GM12878 (cell line): ENCODE measurements at regions not wholly inside any gene's neighbourhood (a gene's known extent, or its start where the extent isn't known, plus 50 kb on each side); places are given as distances from the start of the nearest gene placed in this dataset.

ENCODE experiments used
- ATAC-seq: fragments of 200-7000 bp; cut with Tn5 transposase; 3 replicates; pipeline ENCODE4 v1.9.1; 2020; ENCODE audit warnings: mild to moderate bottlenecking, moderate library complexity
- BruUV-seq: library from RNA; stranded (reverse); fragments of 400-500 nt; replicated peaks from 2 replicates; lab custom pipeline; 2021; lab: Mats Ljungman, UMichigan
- CTCF ChIA-PET: fragments of 300-600 bp; sonication (Branson Sonifier 250); formaldehyde crosslinking; extraction: SDS; loops from one replicate; lab custom pipeline; 2021; ENCODE audit warnings: inconsistent platforms; lab: Yijun Ruan, JAX
- POLR2A ChIA-PET: fragments of 350-600 bp; formaldehyde crosslinking; extraction: SDS; loops from one replicate; lab custom pipeline; 2021; ENCODE audit warnings: inconsistent platforms; lab: Charles Lee
- RAD21 ChIA-PET: fragments of 300-600 bp; sonication (Branson Sonifier 250); formaldehyde crosslinking; loops from one replicate; lab custom pipeline; 2023; ENCODE audit warnings: antibody characterized with exemption; ENCODE audit not compliant: unreplicated experiment; lab: Charles Lee
- SMC1A ChIA-PET: fragments of 300-600 bp; sonication (Branson Sonifier 250); formaldehyde crosslinking; loops from one replicate; lab custom pipeline; 2023; ENCODE audit not compliant: unreplicated experiment, uncharacterized antibody; lab: Charles Lee
- DNase-seq: peaks from one replicate; pipeline ENCODE4 v3.0.0-alpha.2; 2011; ENCODE audit warnings: low read depth, low spot score
- FAIRE-seq: peaks from 3 replicates; lab custom pipeline; 2011; peaks lifted over from hg19 to GRCh38; lab: Jason Lieb, UNC
- H2AFZ ChIP-seq: 2 replicates; pipeline ENCODE4 v1.6.0; 2011; ENCODE audit warnings: low read depth, low read length, control low read depth; ENCODE audit not compliant: control insufficient read depth
- H3K27ac ChIP-seq: 2 replicates; pipeline ENCODE4 v1.5.1; 2011; ENCODE audit warnings: control low read depth; ENCODE audit not compliant: control insufficient read depth, insufficient read depth
- H3K27me3 ChIP-seq, 2 experiments: replicated peaks in 1 of 2; 2 replicates each; pipeline versions ENCODE4 v1.6.0 to v1.6.1; 2011; ENCODE audit warnings: low read length in 1 of 2; ENCODE audit not compliant: control insufficient read depth in 2 of 2, insufficient read depth in 2 of 2
- H3K36me3 ChIP-seq, 2 experiments: 2 replicates each; pipeline ENCODE4 v1.5.1; 2011; ENCODE audit warnings: low read length in 1 of 2; ENCODE audit not compliant: control insufficient read depth in 2 of 2, insufficient read depth in 2 of 2
- H3K4me1 ChIP-seq: 2 replicates; pipeline ENCODE4 v1.6.1; 2011; ENCODE audit warnings: mild to moderate bottlenecking, low read length, moderate library complexity, mixed read lengths; ENCODE audit not compliant: control insufficient read depth, insufficient read depth
- H3K4me2 ChIP-seq: 2 replicates; pipeline ENCODE4 v1.6.0; 2011; ENCODE audit warnings: control low read depth; ENCODE audit not compliant: control insufficient read depth, insufficient read depth
- H3K4me3 ChIP-seq: fragments of 200-600 bp; sonication (generic); 2 replicates; pipeline ENCODE4 v1.5.1; 2016
- H3K79me2 ChIP-seq: 2 replicates; pipeline ENCODE4 v1.6.0; 2011; ENCODE audit warnings: low read length; ENCODE audit not compliant: control insufficient read depth, insufficient read depth
- H3K9ac ChIP-seq: 2 replicates; pipeline ENCODE4 v1.8.0; 2011; ENCODE audit warnings: low read length, control low read depth, mixed read lengths; ENCODE audit not compliant: control insufficient read depth, insufficient read depth
- H3K9me3 ChIP-seq: replicated peaks from 3 replicates; pipeline ENCODE4 v1.5.1; 2011; ENCODE audit warnings: mild to moderate bottlenecking, low read length; ENCODE audit not compliant: control insufficient read depth, insufficient read depth
- H4K20me1 ChIP-seq: 2 replicates; pipeline ENCODE4 v1.6.0; 2011; ENCODE audit not compliant: control insufficient read depth, insufficient read depth
- ASH2L ChIP-seq: fragments of 300-600, 200-600 bp; sonication (generic); IDR thresholded peaks from 2 replicates; pipeline ENCODE4 v1.6.1; 2017; ENCODE audit warnings: low read depth, mild to moderate bottlenecking, borderline replicate concordance
- BCL3 ChIP-seq: IDR thresholded peaks from 2 replicates; pipeline ENCODE4 v1.6.1; 2011; ENCODE audit warnings: borderline replicate concordance, low read depth, mild to moderate bottlenecking, moderate library complexity, low read length; ENCODE audit not compliant: insufficient read depth, poor library complexity, severe bottlenecking
- FOXM1 ChIP-seq: IDR thresholded peaks from 2 replicates; pipeline ENCODE4 v1.6.1; 2012; ENCODE audit warnings: low read depth, mild to moderate bottlenecking, inconsistent platforms, low read length, moderate library complexity
- HCFC1 ChIP-seq: fragments of 150-350 bp; IDR thresholded peaks from 2 replicates; pipeline ENCODE4 v1.6.1; 2014; ENCODE audit warnings: low read length
- NFYB ChIP-seq: IDR thresholded peaks from 2 replicates; pipeline ENCODE4 v1.6.1; 2011; ENCODE audit warnings: low read depth, mild to moderate bottlenecking, low read length, improper control_type of control experiment, moderate library complexity; ENCODE audit not compliant: insufficient read depth
- RELA ChIP-seq: fragments of 450-650 bp; IDR thresholded peaks from 2 replicates; pipeline ENCODE4 v1.8.0; 2014; ENCODE audit warnings: borderline replicate concordance; ENCODE audit not compliant: partially characterized antibody
- WGBS: methylation state at CpG from one replicate; pipeline ENCODE4 v1.1.6; 2016; ENCODE audit warnings: low lambda C conversion rate; ENCODE audit not compliant: insufficient replicate concordance, insufficient coverage; ENCODE audit errors: missing lambda C conversion rate; 5-methylcytosine and 5-hydroxymethylcytosine counted together
- in situ Hi-C: fragments of 300-500 bp; cut with MboI; formaldehyde crosslinking; loops from 9 replicates; pipeline ENCODE4 v1.14.3; 2018; ENCODE audit warnings: mixed read lengths
- intact Hi-C: fragments of 100-400 bp; cut with micrococcal nuclease; formaldehyde crosslinking; loops from one replicate; pipeline ENCODE4 v1.14.2; 2022; ENCODE audit not compliant: unreplicated experiment

- intact Hi-C loops = no loop called here
- POLR2A ChIA-PET = interaction anchor here (0.7 kb wide), 1 partner anchor 87 kb away, joined by 4 read pairs; no protein-coding TSS in a partner anchor
Measured at GRCh38 chr4:146121757-146122156, 53.8 kb upstream of the LSM6 start.

More at GRCh38 chr4:146121757-146122156, 53.8 kb upstream of the LSM6 start:
- no peaks in the 10 kb centered on the region for H3K36me3 ChIP-seq
- H3K9me3 ChIP-seq = no peaks in the 10 kb centered on the region; the same call in 2 of the 3 replicates
- no peaks in the 10 kb centered on the region for H4K20me1 ChIP-seq
- DNase-seq (no peak), FAIRE-seq (no peak), ATAC-seq (no peak)
- SMC1A ChIA-PET = interaction anchor here (0.9 to 3.3 kb wide), 4 partner anchors 9 to 36 kb away, joined by 3 to 13 read pairs (median 4); no protein-coding TSS in a partner anchor
- in situ Hi-C loops = no loop called here
- H2AFZ ChIP-seq = peak overlapping the region; percentile 21; the same call in 1 of the 2 replicates
- no peak overlapping the region for H3K9ac ChIP-seq
- no peak overlapping the region for H3K4me3 ChIP-seq
- H3K27me3 ChIP-seq = no peaks in the 10 kb centered on the region
- 81% methylated on average over 3 of the region's 3 CpGs for WGBS
- CTCF ChIA-PET = interaction anchor here (0.7 to 1.0 kb wide), 2 partner anchors 27 to 251 kb away, joined by 3 to 5 read pairs; no protein-coding TSS in a partner anchor
- H3K27ac ChIP-seq = no peak overlapping the region
- RAD21 ChIA-PET = interaction anchor here (1.0 to 1.1 kb wide), 2 partner anchors 9 to 697 kb away, joined by 3 to 4 read pairs; no protein-coding TSS in a partner anchor
- BruUV-seq = no TSS peak
- no peak overlapping the region for H3K4me2 ChIP-seq
- no peaks in the 10 kb centered on the region for H3K79me2 ChIP-seq
- H3K4me1 ChIP-seq = peaks cover 8% of the 10 kb centered on the region
- no peak for TF ChIP-seq ASH2L
- TF ChIP-seq RELA = no peak
- TF ChIP-seq NFYB = no peak
- no peak for TF ChIP-seq FOXM1
- TF ChIP-seq BCL3 = no peak
- TF ChIP-seq HCFC1 = no peak
